ENCODE measurements at regions not wholly inside any gene's neighbourhood (a gene's known extent, or its start where the extent isn't known, plus 50 kb on each side); places are given as distances from the start of the nearest gene placed in this dataset.
"Not testable (repeated sequence)": the region's sequence is repeated elsewhere in the genome, so short reads cannot be mapped to it uniquely, and the experiment has no call there.

GRCh38 chr2:234373481-234374149, 123.3 kb downstream of the ARL4C start:
- DNase-seq, result no peak

DNA sequence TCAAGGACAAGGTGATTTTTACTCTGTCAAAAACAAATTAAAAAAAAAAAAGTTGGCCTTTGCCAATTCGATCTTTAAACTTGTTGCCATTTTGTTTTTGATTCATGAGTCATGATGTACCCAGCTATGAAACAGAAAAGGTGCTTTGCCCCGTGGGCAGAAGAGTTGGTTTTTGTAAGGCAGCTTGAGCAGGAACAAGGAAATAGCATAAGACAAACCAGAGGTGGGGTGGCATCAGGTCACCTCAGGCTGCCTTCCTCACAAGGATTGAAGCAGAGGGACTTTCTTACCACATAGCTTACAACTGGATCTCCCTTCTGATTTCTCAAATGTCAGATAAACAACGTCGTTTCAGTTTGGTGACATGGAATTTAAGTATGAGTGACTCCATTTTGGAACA, 123.8 kb downstream of the ARL4C start:
- DNase-seq, result no peak

GRCh38 chr2:234372506-234372905, 124.4 kb downstream of the ARL4C start:
- no peak for DNase-seq

GRCh38 chr2:234368861-234369261, 128.0 kb downstream of the ARL4C start:
- DNase-seq, result no peak

- no peak for DNase-seq
Observed at GRCh38 chr2:234366891-234367290, 130.0 kb downstream of the ARL4C start.

- no peak for DNase-seq
Observed at GRCh38 chr2:234364661-234365060, 132.2 kb downstream of the ARL4C start.

DNA sequence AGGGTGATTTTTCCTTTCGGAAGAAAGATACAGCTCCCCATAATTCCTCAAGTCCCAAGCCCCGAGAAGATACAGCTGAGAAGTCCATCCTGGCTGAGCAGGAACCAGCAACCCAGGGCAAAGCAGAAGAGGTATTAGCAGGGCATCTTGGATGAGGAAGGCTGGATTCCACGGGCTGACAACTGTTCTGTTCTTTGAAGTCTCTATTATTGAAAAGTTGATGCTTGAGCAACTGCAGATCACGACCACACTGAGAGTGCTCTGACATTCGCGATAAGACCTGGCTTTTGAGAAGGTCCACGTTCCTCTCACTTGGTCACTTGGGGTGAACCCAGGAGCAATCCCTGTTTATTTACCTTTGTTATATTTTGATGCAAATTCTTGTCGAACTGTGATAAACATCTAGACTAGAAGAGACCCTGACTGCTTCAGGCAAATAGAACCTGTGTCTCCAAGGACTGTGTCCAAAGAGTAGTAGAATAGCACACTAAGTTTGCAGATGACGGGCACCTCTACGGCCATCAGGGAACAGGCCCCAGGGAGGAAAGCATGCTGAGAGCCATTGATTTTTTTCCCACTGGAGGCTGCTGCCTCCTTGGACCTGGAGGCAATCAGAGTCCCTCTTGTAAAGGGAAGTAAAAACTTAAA, 133.1 kb downstream of the ARL4C start:
- no peak for DNase-seq

- no peak for DNase-seq
Observed at GRCh38 chr2:234363011-234363487, 133.8 kb downstream of the ARL4C start.

DNA sequence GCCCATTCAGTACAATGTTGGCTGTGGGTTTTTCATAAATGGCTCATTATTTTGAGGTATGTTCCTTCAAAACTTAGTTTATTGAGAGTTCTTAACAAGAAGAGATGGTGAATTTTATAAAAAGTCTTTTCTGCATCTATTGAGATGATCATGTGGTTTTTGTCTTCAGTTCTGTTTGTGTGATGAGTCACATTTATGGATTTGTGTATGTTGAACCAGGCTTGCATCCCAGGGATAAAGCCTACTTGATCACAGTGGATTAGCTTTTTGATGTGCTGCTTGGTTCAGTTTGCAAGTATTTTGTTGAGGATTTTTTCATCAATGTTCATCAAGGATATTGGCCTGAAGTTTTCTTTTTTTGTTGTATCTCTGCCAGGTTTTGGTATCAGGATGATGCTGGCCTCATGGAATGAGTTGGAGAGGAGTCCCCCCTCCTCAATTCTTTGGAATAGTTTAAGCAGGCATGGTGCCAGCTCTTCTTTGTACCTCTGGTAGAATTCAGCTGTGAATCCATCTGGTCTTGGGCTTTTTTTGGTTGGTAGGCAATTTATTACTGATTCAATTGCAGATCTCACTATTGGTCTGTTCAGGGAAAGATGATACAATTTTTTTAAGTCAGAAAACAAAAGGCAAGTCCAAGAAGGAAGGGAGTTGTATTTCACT, 136.4 kb downstream of the ARL4C start:
- DNase-seq, result not testable (repeated sequence)

DNA sequence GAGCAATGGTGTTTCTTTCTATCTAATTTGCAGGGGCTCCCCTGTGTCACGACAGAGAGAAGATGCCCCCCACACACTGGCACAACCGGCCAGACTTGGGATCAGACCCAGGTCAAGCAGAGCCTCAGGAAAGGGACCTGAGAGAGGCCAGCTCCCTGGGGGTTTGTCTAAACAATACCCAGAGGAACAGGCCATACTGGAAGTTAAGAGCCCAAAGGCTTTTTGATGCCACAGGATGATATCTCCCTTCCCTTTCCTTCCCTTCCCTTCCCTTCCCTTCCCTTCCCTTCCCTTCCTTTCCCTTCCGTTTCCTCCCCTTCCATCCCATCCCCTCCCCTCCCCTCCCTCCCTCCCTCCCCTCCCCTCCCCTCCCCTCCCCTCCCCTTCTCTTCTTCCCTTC, 139.2 kb downstream of the ARL4C start:
- DNase-seq, result no peak

DNA sequence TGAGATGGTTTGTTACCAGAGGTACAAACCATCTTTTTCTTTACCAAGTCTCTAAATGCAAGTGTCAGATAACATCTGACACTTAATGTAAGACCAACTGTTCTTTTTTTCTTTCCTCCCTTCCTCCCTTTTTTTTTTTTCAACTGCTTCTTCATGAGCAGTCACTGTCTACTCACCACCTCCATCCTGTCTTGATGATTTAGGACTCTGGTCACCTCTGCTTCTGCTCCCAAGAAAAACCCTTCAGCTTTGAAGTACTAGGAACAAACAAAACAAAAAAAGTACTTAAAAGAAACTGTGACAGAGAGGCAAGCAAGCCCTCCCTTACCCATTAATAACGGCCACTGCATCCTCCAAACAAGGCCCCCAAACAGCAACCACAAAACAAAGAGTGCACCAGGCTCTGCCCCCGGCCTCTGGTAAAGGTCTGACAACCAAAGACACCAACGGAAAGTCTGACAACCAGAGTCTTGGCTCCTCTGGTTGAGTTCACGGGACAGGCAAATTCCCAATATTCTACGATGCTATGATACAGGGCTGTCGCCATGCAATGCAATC, 141.0 kb downstream of the ARL4C start:
- DNase-seq, result no peak

DNA sequence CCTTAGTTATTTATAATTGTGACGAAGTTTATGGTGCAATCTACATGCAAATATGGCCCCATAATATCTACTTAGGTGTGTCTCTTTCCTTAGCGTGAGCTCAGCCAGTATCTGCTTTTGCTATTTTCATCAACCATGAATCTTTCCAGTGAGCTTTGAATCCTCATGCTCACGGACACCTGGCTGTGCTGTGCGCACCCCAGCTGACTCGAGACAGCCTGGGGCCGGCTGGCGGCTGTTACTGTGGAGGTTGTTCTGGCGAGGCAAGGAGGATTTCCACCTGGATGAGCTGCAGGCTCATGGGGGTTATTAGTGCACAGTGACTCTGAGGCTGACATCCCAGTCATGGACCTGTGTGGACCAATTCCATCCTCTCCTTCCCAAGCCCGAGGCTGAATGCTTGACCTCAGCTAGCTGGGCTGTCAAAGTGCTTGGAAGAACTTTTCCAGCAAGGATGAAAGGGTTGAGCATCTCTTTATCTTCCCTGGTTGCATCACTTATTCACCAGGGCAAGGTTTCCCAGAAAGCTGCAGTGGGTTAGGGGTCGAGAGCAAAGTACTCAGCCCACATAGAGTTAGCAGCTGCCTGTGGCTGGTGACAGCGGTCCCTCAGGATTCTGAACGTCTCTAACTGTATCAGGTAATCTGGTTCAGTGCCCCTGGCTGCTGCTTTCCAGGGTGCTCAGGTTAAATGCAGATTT, 141.7 kb downstream of the ARL4C start:
- DNase-seq, result no peak

- DNase-seq, result no peak
Observed at GRCh38 chr2:234352270-234352669, 144.6 kb downstream of the ARL4C start.

DNA sequence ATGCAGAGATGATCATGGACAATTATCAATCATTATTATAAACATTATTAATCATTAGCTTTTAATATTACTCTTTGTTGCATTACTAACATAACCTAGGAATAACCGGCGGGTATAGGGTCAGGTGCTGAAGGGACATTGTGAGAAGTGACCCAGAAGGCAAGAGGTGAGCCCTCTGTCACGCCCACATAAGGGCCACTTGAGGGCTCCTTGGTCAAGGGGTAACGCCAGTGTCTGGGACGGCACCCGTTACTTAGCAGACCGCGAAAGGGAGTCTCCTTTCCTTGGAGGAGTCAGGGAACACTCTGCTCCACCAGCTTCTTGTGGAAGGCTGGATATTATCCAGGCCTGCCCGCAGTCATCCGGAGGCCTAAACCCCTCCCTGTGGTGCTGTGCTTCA, 145.0 kb downstream of the ARL4C start:
- not testable (repeated sequence) for DNase-seq

DNA sequence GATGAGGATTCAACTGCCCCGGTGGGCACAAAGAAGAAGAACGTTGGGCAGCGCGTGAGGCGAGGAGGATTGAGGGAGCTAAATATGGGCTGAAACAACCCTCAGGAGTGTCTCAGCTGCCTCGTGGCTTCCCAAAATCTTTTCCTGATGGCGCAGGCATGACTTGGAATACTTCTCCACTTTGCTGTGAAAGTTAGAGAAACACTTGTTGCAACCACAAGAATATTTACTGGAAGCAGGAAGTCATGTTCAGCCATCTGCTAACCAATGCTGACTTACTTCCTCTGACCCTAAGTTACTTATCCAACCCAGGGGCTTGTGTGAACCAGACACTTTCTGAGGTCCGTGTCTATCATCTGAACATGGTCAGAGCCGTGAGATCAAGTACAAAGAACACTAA, 148.8 kb downstream of the ARL4C start:
- peak; percentile 41 for DNase-seq

- DNase-seq, result no peak
Observed at GRCh38 chr2:234345921-234346320, 151.0 kb downstream of the ARL4C start.

- no peak for DNase-seq
Observed at GRCh38 chr2:234344012-234344411, 152.9 kb downstream of the ARL4C start.

GRCh38 chr2:234343372-234343771, 153.5 kb downstream of the ARL4C start:
- no peak for DNase-seq

GRCh38 chr2:234341306-234341985, 155.4 kb downstream of the ARL4C start:
- DNase-seq, result no peak

DNA sequence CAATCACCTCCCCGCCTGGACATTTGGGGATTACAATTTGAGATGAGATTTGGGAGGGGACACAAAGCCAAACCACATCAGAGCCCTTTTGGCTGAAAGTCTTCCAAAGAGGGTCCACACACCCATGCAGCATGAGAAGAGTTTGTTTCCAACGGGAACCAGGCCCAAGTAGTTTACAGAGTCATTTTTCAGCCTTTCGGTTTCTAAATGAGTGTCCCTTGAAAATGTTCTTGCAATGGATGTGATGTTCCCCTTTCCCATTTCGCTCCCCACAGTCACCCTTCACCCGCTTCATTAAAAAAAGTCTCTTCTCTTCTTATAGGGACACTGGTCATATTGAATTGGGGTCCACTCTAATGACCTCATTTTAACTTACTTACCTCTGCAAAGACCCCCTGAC, 157.4 kb downstream of the ARL4C start:
- DNase-seq, result peak; percentile 66

GRCh38 chr2:234339011-234339410, 157.9 kb downstream of the ARL4C start:
- DNase-seq, result no peak

DNA sequence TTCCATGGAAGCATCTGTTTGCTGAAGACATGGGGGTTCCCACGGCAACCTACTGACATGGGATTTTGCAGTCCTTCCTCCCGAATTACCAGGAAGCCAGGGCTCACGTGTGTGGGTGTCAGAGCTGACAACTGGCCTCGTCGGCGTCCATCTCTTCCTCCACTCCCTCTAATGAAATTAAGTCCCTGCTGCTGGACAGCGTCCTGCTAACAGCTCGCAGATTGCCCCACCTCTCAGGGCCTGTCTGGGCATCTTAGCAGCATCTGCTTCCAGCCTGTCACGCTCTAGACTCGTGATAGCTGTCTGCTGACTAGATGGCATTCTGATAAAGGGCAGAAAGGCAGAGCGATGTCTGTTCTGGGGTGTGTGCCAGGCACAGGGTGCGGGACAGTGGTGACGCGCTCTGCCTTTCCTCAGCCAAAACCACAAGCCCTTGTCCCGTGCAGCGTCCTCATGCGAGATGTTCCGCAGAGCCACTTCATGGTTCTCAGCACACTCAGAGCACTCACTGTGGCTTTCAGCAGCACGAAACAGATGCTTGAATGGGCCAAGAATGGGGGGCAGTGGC, 161.1 kb downstream of the ARL4C start:
- peak; percentile 87 for DNase-seq
